HepG2 (cell line): ENCODE measurements at regions not wholly inside any gene's neighbourhood (a gene's known extent, or its start where the extent isn't known, plus 50 kb on each side); places are given as distances from the start of the nearest gene placed in this dataset.

ENCODE experiments used
- ATAC-seq: fragments of 200-7000 bp; cut with Tn5 transposase; 3 replicates; pipeline ENCODE4 v1.9.1; 2020; ENCODE audit warnings: mild to moderate bottlenecking, moderate library complexity
- BruUV-seq: library from RNA; stranded (reverse); fragments of 400-500 nt; replicated peaks from 2 replicates; lab custom pipeline; 2021; lab: Mats Ljungman, UMichigan
- CTCF ChIA-PET: fragments of 300-600 bp; formaldehyde crosslinking; extraction: SDS; loops from one replicate; lab custom pipeline; 2021; ENCODE audit warnings: low total read pairs, inconsistent platforms, low intra/inter-chr PET ratio; lab: Yijun Ruan, JAX
- POLR2A ChIA-PET: fragments of 350-600 bp; sonication (Branson Sonifier 250); formaldehyde crosslinking; loops from one replicate; lab custom pipeline; 2020; ENCODE audit warnings: antibody characterized with exemption, inconsistent platforms; lab: Yijun Ruan, JAX
- DNase-seq: peaks from one replicate; pipeline ENCODE4 v3.0.0-alpha.2; 2015; ENCODE audit warnings: low spot score
- FAIRE-seq: peaks from 3 replicates; lab custom pipeline; 2011; peaks lifted over from hg19 to GRCh38; lab: Jason Lieb, UNC
- H2AFZ ChIP-seq: one replicate; pipeline ENCODE4 v1.6.1; 2011; ENCODE audit warnings: low read length, inconsistent platforms
- H3K27ac ChIP-seq: fragments of 300-600 bp; 3 replicates; pipeline ENCODE4 v1.8.0; 2011; ENCODE audit warnings: mixed run types, mild to moderate bottlenecking, mixed read lengths, low read length, inconsistent platforms; ENCODE audit not compliant: insufficient read depth; ENCODE audit errors: extremely low read length
- H3K27me3 ChIP-seq, 2 experiments: fragments of 200-600 bp in 1 of 2; 2 replicates in 1 of 2; 3 replicates in 1 of 2; pipeline versions ENCODE4 v1.6.0 to v1.8.0; 2011; ENCODE audit warnings: low read length in 2 of 2, mild to moderate bottlenecking in 2 of 2, moderate library complexity in 2 of 2, inconsistent platforms in 1 of 2; ENCODE audit not compliant: insufficient read depth in 2 of 2, control insufficient read depth in 1 of 2
- H3K36me3 ChIP-seq, 2 experiments: fragments of 200-600 bp in 1 of 2; replicated peaks in 1 of 2; 2 replicates in 1 of 2; 3 replicates in 1 of 2; pipeline versions ENCODE4 v1.5.1 to v1.8.0; 2011; ENCODE audit warnings: low read length in 2 of 2, inconsistent platforms in 1 of 2; ENCODE audit not compliant: insufficient read depth in 2 of 2, control insufficient read depth in 1 of 2
- H3K4me1 ChIP-seq: 2 replicates; pipeline ENCODE4 v1.5.1; 2012; ENCODE audit warnings: low read length, inconsistent platforms; ENCODE audit not compliant: insufficient read depth
- H3K4me2 ChIP-seq: 2 replicates; pipeline ENCODE4 v1.6.0; 2011; ENCODE audit warnings: low read depth, low read length, inconsistent platforms
- H3K4me3 ChIP-seq, 3 experiments: fragments of 200-600 bp in 1 of 3; sonication (generic), shearing (Covaris generic) in 1 of 3; replicated peaks in 1 of 3; 2 replicates each; pipeline ENCODE4 v1.5.1; 2011 to 2016; ENCODE audit warnings: low read length in 3 of 3, inconsistent platforms in 2 of 3, low read depth in 2 of 3, mild to moderate bottlenecking in 2 of 3, control low read depth in 1 of 3, mixed read lengths in 1 of 3; ENCODE audit not compliant: insufficient read depth in 1 of 3
- H3K79me2 ChIP-seq: one replicate; pipeline ENCODE4 v1.6.1; 2011; ENCODE audit warnings: low read length, inconsistent platforms; ENCODE audit not compliant: insufficient read depth
- H3K9ac ChIP-seq: 2 replicates; pipeline ENCODE4 v1.6.0; 2011; ENCODE audit warnings: mild to moderate bottlenecking, low read depth, low read length, inconsistent platforms; ENCODE audit not compliant: insufficient read depth
- H3K9me3 ChIP-seq: 2 replicates; pipeline ENCODE4 v1.5.1; 2012; ENCODE audit warnings: mild to moderate bottlenecking, low read length
- H4K20me1 ChIP-seq: 2 replicates; pipeline ENCODE4 v1.6.0; 2011; ENCODE audit warnings: inconsistent platforms, mild to moderate bottlenecking, low read length, moderate library complexity; ENCODE audit not compliant: insufficient read depth
- CTCF ChIP-seq: sonication (generic); formaldehyde crosslinking; IDR thresholded peaks from 2 replicates; pipeline ENCODE4 v1.5.0; 2020; ENCODE audit warnings: mild to moderate bottlenecking, missing genetic modification reagents, moderate library complexity
- KLF12 ChIP-seq: sonication (generic); formaldehyde crosslinking; IDR thresholded peaks from 2 replicates; pipeline ENCODE4 v1.4.0; 2020; ENCODE audit warnings: missing genetic modification reagents, borderline replicate concordance
- MED1 ChIP-seq: sonication (generic); formaldehyde crosslinking; IDR thresholded peaks from 2 replicates; pipeline ENCODE4 v1.4.0; 2020; ENCODE audit warnings: missing genetic modification reagents
- MTA1 ChIP-seq: sonication (generic); formaldehyde crosslinking; IDR thresholded peaks from 2 replicates; pipeline ENCODE4 v1.4.0; 2020; ENCODE audit warnings: missing genetic modification reagents, mild to moderate bottlenecking, borderline replicate concordance
- NCOR1 ChIP-seq: fragments of 200-600 bp; sonication (generic); IDR thresholded peaks from 2 replicates; pipeline ENCODE4 v1.7.0; 2017; ENCODE audit warnings: antibody characterized with exemption, low read length, borderline replicate concordance
- NFATC3 ChIP-seq: sonication (generic); formaldehyde crosslinking; IDR thresholded peaks from 2 replicates; pipeline ENCODE4 v1.5.1; 2020; ENCODE audit warnings: mild to moderate bottlenecking, missing genetic modification reagents
- PAWR ChIP-seq: sonication (generic); formaldehyde crosslinking; IDR thresholded peaks from 2 replicates; pipeline ENCODE4 v1.4.0; 2020; ENCODE audit warnings: missing genetic modification reagents, mild to moderate bottlenecking, borderline replicate concordance
- STAG1 ChIP-seq: sonication (generic); formaldehyde crosslinking; IDR thresholded peaks from 2 replicates; pipeline ENCODE4 v1.4.0; 2020; ENCODE audit warnings: missing genetic modification reagents
- ZNF264 ChIP-seq: sonication (generic); formaldehyde crosslinking; IDR thresholded peaks from 2 replicates; pipeline ENCODE4 v1.4.0; 2020; ENCODE audit warnings: missing genetic modification reagents
- ZNF430 ChIP-seq: sonication (generic); formaldehyde crosslinking; IDR thresholded peaks from 2 replicates; pipeline ENCODE4 v1.9.0; 2021; ENCODE audit warnings: mild to moderate bottlenecking, missing genetic modification reagents
- ZNF501 ChIP-seq: sonication (generic); formaldehyde crosslinking; IDR thresholded peaks from 2 replicates; pipeline ENCODE4 v1.5.1; 2020; ENCODE audit warnings: mild to moderate bottlenecking, moderate library complexity, missing genetic modification reagents
- ZNF75D ChIP-seq: sonication (generic); formaldehyde crosslinking; IDR thresholded peaks from 2 replicates; pipeline ENCODE4 v1.8.1; 2023; ENCODE audit warnings: missing genetic modification reagents, mild to moderate bottlenecking, borderline replicate concordance
- ZNF792 ChIP-seq: IDR thresholded peaks from 2 replicates; pipeline ENCODE4 v1.6.1; 2016
- WGBS: methylation state at CpG from one replicate; pipeline ENCODE4 v1.1.6; 2017; ENCODE audit warnings: low lambda C conversion rate; 5-methylcytosine and 5-hydroxymethylcytosine counted together
- in situ Hi-C: cut with HindIII; loops from 2 replicates; pipeline ENCODE4 v1.10.0; 2017; ENCODE audit warnings: low pct_unique_long_range_greater_than_20kb; ENCODE audit not compliant: extremely low pct_ligation_motif_present
- intact Hi-C: fragments of 100-400 bp; cut with micrococcal nuclease; formaldehyde crosslinking; loops from one replicate; pipeline ENCODE4 v1.10.0; 2022; ENCODE audit not compliant: unreplicated experiment
- TF ChIP-seq, protein P1 (sequence below): sonication (generic); formaldehyde crosslinking; IDR thresholded peaks from 2 replicates; pipeline ENCODE4 v1.5.1; 2020; ENCODE audit warnings: mild to moderate bottlenecking, missing genetic modification reagents, moderate library complexity

- H3K4me2 ChIP-seq = no peak overlapping the region
- 33% methylated on average over 3 of the region's 4 CpGs for WGBS
- no peaks in the 10 kb centered on the region for H4K20me1 ChIP-seq
- H3K4me3 ChIP-seq = no peak overlapping the region
- intact Hi-C loops (no loop called here), in situ Hi-C loops (no loop called here)
- H2AFZ ChIP-seq = no peak overlapping the region
- no peak overlapping the region for H3K9ac ChIP-seq
- no peak for DNase-seq
- no peaks in the 10 kb centered on the region for H3K4me1 ChIP-seq
- no peak for FAIRE-seq
- no peaks in the 10 kb centered on the region for H3K36me3 ChIP-seq
- no peak overlapping the region for H3K27ac ChIP-seq
- no peaks in the 10 kb centered on the region for H3K79me2 ChIP-seq
- BruUV-seq = no TSS peak
- ChIA-PET CTCF (no interaction called here), POLR2A (no interaction called here)
- no peaks in the 10 kb centered on the region; the same call in 1 of the 2 replicates for H3K9me3 ChIP-seq
- TF ChIP-seq ZNF264 (CRISPR knock-in tag) (no peak), MED1 (no peak), ZNF501 (no peak), KLF12 (CRISPR knock-in tag) (no peak), CTCF (0 out of 2 replicates have a peak, but pooled peaks have one; percentile 5), MTA1 (CRISPR knock-in tag) (no peak), STAG1 (CRISPR knock-in tag) (peak; percentile 37)
- ATAC-seq = peak; percentile 81
- no peaks in the 10 kb centered on the region for H3K27me3 ChIP-seq
Observed at GRCh38 chr11:105456950-105457349, 152.9 kb upstream of the GRIA4 start.

DNA sequence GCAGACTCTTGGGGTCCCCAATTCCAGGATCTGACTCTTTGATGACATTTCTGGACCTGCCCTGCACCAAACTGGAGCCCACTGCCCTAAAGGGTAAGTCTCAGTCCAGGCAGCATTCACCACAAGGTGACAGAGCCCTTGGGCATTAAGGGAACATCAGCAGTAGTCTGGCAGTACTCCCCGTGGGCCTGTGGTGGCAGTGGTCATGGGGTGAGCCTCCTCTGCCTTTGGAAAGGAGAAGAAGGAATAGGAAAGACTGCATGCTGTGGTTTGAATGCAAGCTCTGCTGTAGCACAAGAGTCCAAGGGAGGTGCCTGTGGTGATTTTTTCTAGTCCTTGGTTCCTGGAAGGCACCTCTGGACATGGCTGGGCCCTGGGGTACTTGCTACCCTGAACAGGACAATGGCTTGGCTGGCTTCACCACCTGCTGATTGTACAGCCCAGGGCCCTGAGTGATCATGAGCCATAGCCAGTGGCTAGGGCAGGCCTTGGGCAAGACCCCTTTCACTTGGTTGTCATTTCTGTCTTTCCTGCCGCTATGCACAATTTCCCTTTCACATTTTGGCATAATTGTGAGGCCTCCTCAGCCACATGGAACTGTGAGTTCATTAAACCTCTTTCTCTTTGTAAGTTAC is 160.7 kb upstream of the GRIA4 start:
- no peaks in the 10 kb centered on the region for H3K79me2 ChIP-seq
- BruUV-seq = no TSS peak
- WGBS = 27% methylated on average over 1 of the region's 2 CpGs
- no peaks in the 10 kb centered on the region for H3K4me1 ChIP-seq
- ATAC-seq = no peak
- ChIA-PET CTCF (no interaction called here), POLR2A (no interaction called here)
- in situ Hi-C loops (no loop called here), intact Hi-C loops (no loop called here)
- H3K9ac ChIP-seq = no peak overlapping the region
- H4K20me1 ChIP-seq = no peaks in the 10 kb centered on the region
- H2AFZ ChIP-seq = no peak overlapping the region
- DNase-seq = no peak
- H3K4me3 ChIP-seq = no peak overlapping the region
- no peak overlapping the region for H3K4me2 ChIP-seq
- no peaks in the 10 kb centered on the region for H3K27me3 ChIP-seq
- H3K36me3 ChIP-seq = no peaks in the 10 kb centered on the region
- no peak overlapping the region for H3K27ac ChIP-seq
- FAIRE-seq = no peak
- H3K9me3 ChIP-seq = peaks cover 6% of the 10 kb centered on the region
- TF ChIP-seq NFATC3 (no peak), NCOR1 (no peak), ZNF75D (CRISPR knock-in tag) (no peak), PAWR (CRISPR knock-in tag) (no peak), ZNF430 (CRISPR knock-in tag) (no peak), ZNF792 (CRISPR knock-in tag) (no peak)
- TF ChIP-seq, protein P1, sequence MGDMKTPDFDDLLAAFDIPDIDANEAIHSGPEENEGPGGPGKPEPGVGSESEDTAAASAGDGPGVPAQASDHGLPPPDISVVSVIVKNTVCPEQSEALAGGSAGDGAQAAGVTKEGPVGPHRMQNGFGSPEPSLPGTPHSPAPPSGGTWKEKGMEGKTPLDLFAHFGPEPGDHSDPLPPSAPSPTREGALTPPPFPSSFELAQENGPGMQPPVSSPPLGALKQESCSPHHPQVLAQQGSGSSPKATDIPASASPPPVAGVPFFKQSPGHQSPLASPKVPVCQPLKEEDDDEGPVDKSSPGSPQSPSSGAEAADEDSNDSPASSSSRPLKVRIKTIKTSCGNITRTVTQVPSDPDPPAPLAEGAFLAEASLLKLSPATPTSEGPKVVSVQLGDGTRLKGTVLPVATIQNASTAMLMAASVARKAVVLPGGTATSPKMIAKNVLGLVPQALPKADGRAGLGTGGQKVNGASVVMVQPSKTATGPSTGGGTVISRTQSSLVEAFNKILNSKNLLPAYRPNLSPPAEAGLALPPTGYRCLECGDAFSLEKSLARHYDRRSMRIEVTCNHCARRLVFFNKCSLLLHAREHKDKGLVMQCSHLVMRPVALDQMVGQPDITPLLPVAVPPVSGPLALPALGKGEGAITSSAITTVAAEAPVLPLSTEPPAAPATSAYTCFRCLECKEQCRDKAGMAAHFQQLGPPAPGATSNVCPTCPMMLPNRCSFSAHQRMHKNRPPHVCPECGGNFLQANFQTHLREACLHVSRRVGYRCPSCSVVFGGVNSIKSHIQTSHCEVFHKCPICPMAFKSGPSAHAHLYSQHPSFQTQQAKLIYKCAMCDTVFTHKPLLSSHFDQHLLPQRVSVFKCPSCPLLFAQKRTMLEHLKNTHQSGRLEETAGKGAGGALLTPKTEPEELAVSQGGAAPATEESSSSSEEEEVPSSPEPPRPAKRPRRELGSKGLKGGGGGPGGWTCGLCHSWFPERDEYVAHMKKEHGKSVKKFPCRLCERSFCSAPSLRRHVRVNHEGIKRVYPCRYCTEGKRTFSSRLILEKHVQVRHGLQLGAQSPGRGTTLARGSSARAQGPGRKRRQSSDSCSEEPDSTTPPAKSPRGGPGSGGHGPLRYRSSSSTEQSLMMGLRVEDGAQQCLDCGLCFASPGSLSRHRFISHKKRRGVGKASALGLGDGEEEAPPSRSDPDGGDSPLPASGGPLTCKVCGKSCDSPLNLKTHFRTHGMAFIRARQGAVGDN (CRISPR knock-in tag) = no peak
